A673 (cell line): ENCODE measurements at regions not wholly inside any gene's neighbourhood (a gene's known extent, or its start where the extent isn't known, plus 50 kb on each side); places are given as distances from the start of the nearest gene placed in this dataset.

Experiments used
- BruUV-seq: library from RNA; stranded (reverse); fragments of 400-500 nt; replicated peaks from 2 replicates; lab custom pipeline; 2021; lab: Mats Ljungman, UMichigan
- CTCF ChIA-PET: fragments of 300-600 bp; sonication (Branson Sonifier 250); formaldehyde crosslinking; loops from one replicate; lab custom pipeline; 2022; ENCODE audit warnings: antibody characterized with exemption; lab: Charles Lee
- POLR2A ChIA-PET: fragments of 300-600 bp; sonication (Branson Sonifier 250); formaldehyde crosslinking; loops from one replicate; lab custom pipeline; 2022; ENCODE audit warnings: antibody characterized with exemption; ENCODE audit not compliant: low non-redundant PET; lab: Charles Lee
- DNase-seq: peaks from one replicate; pipeline ENCODE4 v3.0.0-alpha.2; 2015; ENCODE audit warnings: low spot score
- H3K27ac ChIP-seq: fragments of 200-600 bp; sonication (generic); 2 replicates; pipeline ENCODE4 v1.5.1; 2016; ENCODE audit warnings: mixed run types, low read depth, mild to moderate bottlenecking, mixed read lengths, antibody characterized with exemption, low read length; ENCODE audit not compliant: poor library complexity, severe bottlenecking
- H3K27me3 ChIP-seq: fragments of 200-600 bp; sonication (generic); replicated peaks from 2 replicates; pipeline ENCODE4 v1.6.1; 2017; ENCODE audit warnings: mixed run types, low read depth, mild to moderate bottlenecking, mixed read lengths, antibody characterized with exemption, low read length; ENCODE audit not compliant: insufficient read depth, poor library complexity
- H3K36me3 ChIP-seq: fragments of 200-600 bp; sonication (generic); 2 replicates; pipeline ENCODE4 v1.6.1; 2016; ENCODE audit warnings: mixed run types, mild to moderate bottlenecking, mixed read lengths, antibody characterized with exemption, low read length; ENCODE audit not compliant: insufficient read depth, poor library complexity, severe bottlenecking
- H3K4me1 ChIP-seq: fragments of 200-600 bp; sonication (generic); 2 replicates; pipeline ENCODE4 v1.6.1; 2017; ENCODE audit warnings: mixed run types, mild to moderate bottlenecking, mixed read lengths, antibody characterized with exemption, low read length; ENCODE audit not compliant: insufficient read depth, poor library complexity, severe bottlenecking
- H3K4me3 ChIP-seq: fragments of 200-600 bp; sonication (generic); 2 replicates; pipeline ENCODE4 v1.5.1; 2016; ENCODE audit warnings: low read depth, mixed run types, mild to moderate bottlenecking, mixed read lengths, low read length; ENCODE audit not compliant: poor library complexity, severe bottlenecking
- H3K9me3 ChIP-seq: fragments of 200-600 bp; sonication (generic); 2 replicates; pipeline ENCODE4 v1.6.1; 2016; ENCODE audit warnings: mixed run types, low read depth, mild to moderate bottlenecking, mixed read lengths, antibody characterized with exemption, low read length; ENCODE audit not compliant: poor library complexity, severe bottlenecking
- CTCF ChIP-seq: fragments of 300-800, 200-600 bp; sonication (generic); conservative IDR thresholded peaks from 2 replicates; pipeline ENCODE4 v1.5.1; 2017; ENCODE audit warnings: low read depth, mild to moderate bottlenecking, antibody characterized with exemption, low read length, moderate library complexity, mixed read lengths
- EZH2 ChIP-seq: fragments of 200-600 bp; sonication (generic); IDR thresholded peaks from 2 replicates; pipeline ENCODE4 v1.6.1; 2017; ENCODE audit warnings: borderline replicate concordance, low read depth, mild to moderate bottlenecking, mixed read lengths, antibody characterized with exemption, low read length; ENCODE audit not compliant: poor library complexity, severe bottlenecking
- intact Hi-C: fragments of 100-400 bp; cut with micrococcal nuclease; formaldehyde crosslinking; loops from one replicate; pipeline ENCODE4 v1.10.0; 2022; ENCODE audit not compliant: unreplicated experiment

DNA sequence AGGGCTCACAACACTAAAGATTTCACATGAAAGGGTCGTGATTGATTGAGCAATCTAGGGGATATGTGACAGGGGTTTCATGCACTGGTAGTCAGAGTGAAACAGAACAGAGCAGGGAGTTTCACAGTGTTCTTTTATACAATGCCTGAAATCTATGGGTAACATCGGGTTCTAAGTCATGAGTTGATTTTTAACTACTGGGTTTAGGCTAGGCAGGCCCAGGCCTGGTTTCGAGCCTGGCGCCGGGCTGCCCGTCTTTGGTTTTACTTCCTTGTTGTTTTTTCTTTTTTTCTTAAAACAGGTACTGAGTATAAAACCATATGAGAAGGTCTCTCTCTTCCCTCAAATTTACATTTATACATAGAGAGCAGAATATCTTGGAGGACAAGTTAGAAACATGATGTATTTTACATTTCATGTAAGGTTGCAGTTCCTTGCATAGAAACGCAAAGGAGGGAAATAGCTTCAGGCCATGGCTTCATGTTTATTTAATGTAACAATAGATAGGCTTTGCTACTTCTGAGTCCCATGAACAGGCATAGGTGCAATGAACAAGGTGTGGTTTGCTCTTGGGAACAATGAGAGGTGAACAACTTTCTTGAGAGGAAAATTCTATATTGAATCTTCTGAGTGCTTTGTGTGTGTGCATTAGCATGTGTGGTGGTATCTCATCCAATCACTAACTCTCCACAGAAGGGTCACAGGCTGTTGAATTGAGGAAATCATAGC lies 128.9 kb upstream of the RXFP2 start:
- intact Hi-C loops, result no loop called here
- no peak for DNase-seq
- CTCF ChIA-PET, result no interaction called here
- Histone ChIP-seq H3K4me3 (no peak overlapping the region), H3K36me3 (no peaks in the 10 kb centered on the region), H3K27me3 (no peaks in the 10 kb centered on the region), H3K4me1 (no peaks in the 10 kb centered on the region), H3K9me3 (no peaks in the 10 kb centered on the region), H3K27ac (no peak overlapping the region)
- TF ChIP-seq EZH2 (no peak), CTCF (no peak)
- POLR2A ChIA-PET, result no interaction called here
- no TSS peak for BruUV-seq

- H3K4me3 ChIP-seq, result no peak overlapping the region
- CTCF ChIA-PET, result no interaction called here
- intact Hi-C loops, result no loop called here
- H3K36me3 ChIP-seq, result no peaks in the 10 kb centered on the region
- no peaks in the 10 kb centered on the region for H3K4me1 ChIP-seq
- POLR2A ChIA-PET, result no interaction called here
- no TSS peak for BruUV-seq
- DNase-seq, result no peak
- TF ChIP-seq EZH2, result no peak
- TF ChIP-seq CTCF, result no peak
- no peaks in the 10 kb centered on the region for H3K9me3 ChIP-seq
- no peaks in the 10 kb centered on the region for H3K27me3 ChIP-seq
- no peak overlapping the region for H3K27ac ChIP-seq
Measured at GRCh38 chr13:31611214-31611613, 128.1 kb upstream of the RXFP2 start.

DNA sequence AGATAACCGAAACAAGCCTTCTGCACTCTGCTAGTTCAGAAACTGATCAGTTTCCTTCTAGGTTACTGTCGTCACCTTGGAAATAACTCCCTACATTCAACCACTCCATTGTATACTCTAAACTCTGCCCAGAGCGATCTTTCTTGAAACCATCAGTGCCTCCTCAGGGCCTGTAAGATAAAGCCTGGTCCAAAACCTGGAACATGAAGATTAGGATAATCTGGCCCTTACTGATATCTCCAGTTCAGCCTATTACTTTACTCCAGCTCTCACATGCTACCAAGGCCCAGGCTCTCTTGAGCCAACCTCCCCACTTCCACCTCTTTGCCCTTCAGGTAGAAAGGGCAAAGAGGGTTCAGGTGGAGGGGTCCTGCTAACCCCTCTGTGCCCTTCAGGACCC lies 125.3 kb upstream of the RXFP2 start:
- H3K4me1 ChIP-seq, result no peaks in the 10 kb centered on the region
- H3K36me3 ChIP-seq, result no peaks in the 10 kb centered on the region
- ChIA-PET POLR2A (no interaction called here), CTCF (no interaction called here)
- no peaks in the 10 kb centered on the region for H3K9me3 ChIP-seq
- no peaks in the 10 kb centered on the region for H3K27me3 ChIP-seq
- BruUV-seq, result no TSS peak
- DNase-seq, result no peak
- intact Hi-C loops, result no loop called here
- no peak for TF ChIP-seq EZH2
- no peak for TF ChIP-seq CTCF
- no peak overlapping the region for H3K27ac ChIP-seq
- H3K4me3 ChIP-seq, result no peak overlapping the region
